K562 (cell line): ENCODE measurements at regions not wholly inside any gene's neighbourhood (a gene's known extent, or its start where the extent isn't known, plus 50 kb on each side); places are given as distances from the start of the nearest gene placed in this dataset.

Experiments
- ATAC-seq: fragments of 200-7000 bp; cut with Tn5 transposase; 3 replicates; pipeline ENCODE4 v1.9.1; 2020; ENCODE audit warnings: moderate library complexity
- BruUV-seq: library from RNA; stranded (reverse); fragments of 400-500 nt; replicated peaks from 2 replicates; lab custom pipeline; 2021; lab: Mats Ljungman, UMichigan
- CTCF ChIA-PET: fragments of 300-600 bp; formaldehyde crosslinking; extraction: SDS; loops from one replicate; lab custom pipeline; 2021; ENCODE audit warnings: low intra/inter-chr PET ratio; lab: Yijun Ruan, JAX
- POLR2A ChIA-PET: fragments of 300-600, 350-650 bp; sonication (Branson Sonifier 250); formaldehyde crosslinking; extraction: SDS; loops from one replicate; lab custom pipeline; 2021; ENCODE audit warnings: antibody characterized with exemption, inconsistent platforms; lab: Yijun Ruan, JAX
- DNase-seq, 4 experiments: peaks; one replicate each; pipeline versions ENCODE4 v3.0.0 to v3.0.0-alpha.2; 2011 to 2018; ENCODE audit warnings: low spot score in 3 of 4, mixed read lengths in 3 of 4; ENCODE audit errors: extremely low read depth in 1 of 4
- FAIRE-seq: peaks from 2 replicates; lab custom pipeline; 2011; peaks lifted over from hg19 to GRCh38; lab: Jason Lieb, UNC
- H2AFZ ChIP-seq: 2 replicates; pipeline ENCODE4 v1.6.0; 2011; ENCODE audit warnings: low read depth, low read length, control low read depth, inconsistent platforms
- H3K27ac ChIP-seq: fragments of 200-600 bp; 3 replicates; pipeline ENCODE4 v1.8.0; 2011; ENCODE audit warnings: low read depth, mild to moderate bottlenecking, control low read depth, inconsistent platforms, low read length, moderate library complexity, mixed read lengths; ENCODE audit errors: extremely low read depth
- H3K27me3 ChIP-seq, 2 experiments: fragments of 300-600 bp in 1 of 2; 2 replicates in 1 of 2; 3 replicates in 1 of 2; pipeline versions ENCODE4 v1.6.0 to v1.8.0; 2011; ENCODE audit warnings: inconsistent platforms in 2 of 2, low read length in 2 of 2, mild to moderate bottlenecking in 1 of 2, mixed read lengths in 1 of 2, moderate library complexity in 1 of 2; ENCODE audit not compliant: control insufficient read depth in 2 of 2, insufficient read depth in 2 of 2
- H3K36me3 ChIP-seq: fragments of 300-600 bp; 3 replicates; pipeline ENCODE4 v1.8.0; 2011; ENCODE audit warnings: mild to moderate bottlenecking, low read length, inconsistent platforms; ENCODE audit not compliant: control insufficient read depth, insufficient read depth
- H3K4me1 ChIP-seq, 2 experiments: fragments of 200-600 bp in 1 of 2; replicated peaks in 1 of 2; 2 replicates in 1 of 2; 3 replicates in 1 of 2; pipeline versions ENCODE4 v1.5.1 to v1.8.0; 2011; ENCODE audit warnings: inconsistent platforms in 2 of 2, low read length in 2 of 2, mild to moderate bottlenecking in 1 of 2, mixed read lengths in 1 of 2, moderate library complexity in 1 of 2; ENCODE audit not compliant: control insufficient read depth in 2 of 2, insufficient read depth in 2 of 2
- H3K4me2 ChIP-seq: 2 replicates; pipeline ENCODE4 v1.6.1; 2011; ENCODE audit warnings: low read length, control low read depth, inconsistent platforms, mixed read lengths; ENCODE audit not compliant: insufficient read depth
- H3K4me3 ChIP-seq: fragments of 200-600 bp; sonication (generic), shearing (Covaris generic); 2 replicates; pipeline ENCODE4 v1.5.1; 2016; ENCODE audit warnings: control low read depth, inconsistent platforms
- H3K79me2 ChIP-seq: fragments of 200-600 bp; 3 replicates; pipeline ENCODE4 v1.8.0; 2011; ENCODE audit warnings: low read length, inconsistent platforms; ENCODE audit not compliant: control insufficient read depth, insufficient read depth
- H3K9ac ChIP-seq, 2 experiments: 2 replicates each; pipeline versions ENCODE4 v1.6.0 to v1.6.1; 2011; ENCODE audit warnings: low read depth in 2 of 2, low read length in 2 of 2, control low read depth in 1 of 2, inconsistent platforms in 1 of 2, mild to moderate bottlenecking in 1 of 2, mixed read lengths in 1 of 2; ENCODE audit not compliant: insufficient read depth in 1 of 2
- H3K9me1 ChIP-seq: one replicate; pipeline ENCODE4 v1.6.0; 2011; ENCODE audit warnings: inconsistent platforms, mild to moderate bottlenecking, low read length, moderate library complexity; ENCODE audit not compliant: control insufficient read depth, insufficient read depth
- H3K9me3 ChIP-seq: replicated peaks from 2 replicates; pipeline ENCODE4 v1.5.1; 2011; ENCODE audit warnings: low read depth, low read length, inconsistent platforms; ENCODE audit not compliant: control insufficient read depth, insufficient read depth
- H4K20me1 ChIP-seq: replicated peaks from 2 replicates; pipeline ENCODE4 v1.6.1; 2011; ENCODE audit warnings: low read length, inconsistent platforms, mixed read lengths; ENCODE audit not compliant: control insufficient read depth, insufficient read depth
- FOSL1 ChIP-seq: fragments of 200-800 bp; sonication (Bioruptor generic); conservative IDR thresholded peaks from 2 replicates; pipeline ENCODE4 v1.6.1; 2016; ENCODE audit warnings: missing genetic modification characterization, missing compliant biosample characterization
- KAT8 ChIP-seq: fragments of 450-650 bp; IDR thresholded peaks from 2 replicates; pipeline ENCODE4 v1.6.1; 2016; ENCODE audit warnings: low read depth, mild to moderate bottlenecking
- POU5F1 ChIP-seq: fragments of 150-350 bp; IDR thresholded peaks from 2 replicates; pipeline ENCODE4 v1.6.1; 2014; ENCODE audit warnings: borderline replicate concordance, low read length, low read depth, mild to moderate bottlenecking; ENCODE audit not compliant: partially characterized antibody
- WGBS: fragments of 100-300 bp; shearing (Covaris generic); methylation state at CpG from one replicate; pipeline ENCODE4 v1.1.6; 2016; ENCODE audit warnings: low coverage, mixed read lengths; ENCODE audit not compliant: insufficient coverage; ENCODE audit errors: missing lambda C conversion rate; 5-methylcytosine and 5-hydroxymethylcytosine counted together
- in situ Hi-C: fragments of 300-500 bp; cut with MboI; formaldehyde crosslinking; loops from 4 replicates; pipeline ENCODE4 v1.15.0; 2018; ENCODE audit warnings: inconsistent platforms, mixed read lengths
- intact Hi-C: fragments of 100-400 bp; cut with micrococcal nuclease; formaldehyde crosslinking; loops from 2 replicates; pipeline ENCODE4 v1.14.2; 2022
- TF ChIP-seq, protein P1 (sequence below): fragments of 250-450 bp; sonication (Bioruptor Pico); IDR thresholded peaks from 2 replicates; pipeline ENCODE4 v1.5.0; 2021

- TF ChIP-seq KAT8 = no peak
- TF ChIP-seq, protein P1, sequence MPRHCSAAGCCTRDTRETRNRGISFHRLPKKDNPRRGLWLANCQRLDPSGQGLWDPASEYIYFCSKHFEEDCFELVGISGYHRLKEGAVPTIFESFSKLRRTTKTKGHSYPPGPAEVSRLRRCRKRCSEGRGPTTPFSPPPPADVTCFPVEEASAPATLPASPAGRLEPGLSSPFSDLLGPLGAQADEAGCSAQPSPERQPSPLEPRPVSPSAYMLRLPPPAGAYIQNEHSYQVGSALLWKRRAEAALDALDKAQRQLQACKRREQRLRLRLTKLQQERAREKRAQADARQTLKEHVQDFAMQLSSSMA (CRISPR knock-in tag) = no peak
Measured at GRCh38 chr20:4556781-4557180, 129.5 kb upstream of the PRNP start (continued).

GRCh38 chr20:4555188-4555890 lies 130.9 kb upstream of the PRNP start:
- H3K27ac ChIP-seq = no peak overlapping the region
- CTCF ChIA-PET = no interaction called here
- BruUV-seq = no TSS peak

More at GRCh38 chr20:4555188-4555890, 130.9 kb upstream of the PRNP start:
- Histone ChIP-seq H3K4me1 (no peaks in the 10 kb centered on the region), H3K79me2 (no peaks in the 10 kb centered on the region), H2AFZ (no peak overlapping the region), H3K27me3 (no peaks in the 10 kb centered on the region), H3K4me3 (no peak overlapping the region), H3K9me3 (no peaks in the 10 kb centered on the region), H3K36me3 (no peaks in the 10 kb centered on the region), H3K4me2 (no peak overlapping the region), H4K20me1 (no peaks in the 10 kb centered on the region), H3K9ac (no peak overlapping the region), H3K9me1 (no peaks in the 10 kb centered on the region)
- TF ChIP-seq FOSL1 (peak; percentile 50; the same call in 1 of the 2 replicates), POU5F1 (no peak)
- POLR2A ChIA-PET = no interaction called here
- intact Hi-C loops (no loop called here), in situ Hi-C loops (no loop called here)
- FAIRE-seq (no peak), DNase-seq (no peak), ATAC-seq (no peak)
- 0% methylated on average over 7 of the region's 8 CpGs for WGBS
